GM21360 (cell line): ENCODE measurements at regions not wholly inside any gene's neighbourhood (a gene's known extent, or its start where the extent isn't known, plus 50 kb on each side); places are given as distances from the start of the nearest gene placed in this dataset.
"Not testable (repeated sequence)": the region's sequence is repeated elsewhere in the genome, so short reads cannot be mapped to it uniquely, and the experiment has no call there.

Experiments
- ATAC-seq: cut with Tn5 transposase; IDR thresholded peaks from one replicate; pipeline ENCODE4 v1.9.1; 2021; ENCODE audit warnings: mild to moderate bottlenecking, moderate library complexity; ENCODE audit not compliant: unreplicated experiment

DNA sequence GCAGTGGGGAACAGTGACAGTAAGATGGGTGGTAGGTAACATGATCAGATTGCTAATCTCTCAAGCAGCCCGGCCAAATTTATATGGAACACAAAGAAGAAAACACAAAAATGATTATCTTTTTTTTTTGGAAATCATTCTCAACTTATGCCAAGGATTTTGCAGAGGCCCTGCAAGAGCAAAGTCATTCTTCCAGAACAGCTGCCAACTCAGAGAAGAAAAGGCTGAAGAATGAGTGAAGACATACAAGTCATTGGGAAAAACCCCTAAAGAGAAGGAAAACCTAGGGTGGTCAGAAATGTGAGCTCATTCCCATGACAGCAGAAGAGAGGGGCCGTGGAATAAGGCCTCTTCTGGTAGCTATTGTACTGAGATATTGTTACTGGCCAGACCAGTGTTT, 246.7 kb downstream of the SHOX2 start:
- no peak for ATAC-seq

DNA sequence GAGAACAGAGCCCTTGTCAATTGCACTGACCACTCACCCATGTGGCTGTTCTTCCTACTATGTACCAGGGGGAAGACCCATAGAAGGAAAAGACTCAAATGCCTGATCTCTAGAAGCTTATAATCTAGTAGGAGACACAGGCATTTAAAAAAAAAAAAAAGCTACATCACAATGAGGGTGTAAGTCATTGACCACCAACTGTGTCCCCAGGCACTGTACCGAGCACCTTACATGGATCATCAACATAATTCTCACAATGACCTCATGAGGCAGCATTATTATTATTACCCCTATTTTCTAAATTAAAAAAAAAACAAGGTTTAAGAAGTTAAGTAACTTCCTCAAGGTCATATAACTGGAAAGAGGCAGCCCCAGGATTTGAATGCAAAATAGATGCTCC, 247.4 kb downstream of the SHOX2 start:
- no peak for ATAC-seq

DNA sequence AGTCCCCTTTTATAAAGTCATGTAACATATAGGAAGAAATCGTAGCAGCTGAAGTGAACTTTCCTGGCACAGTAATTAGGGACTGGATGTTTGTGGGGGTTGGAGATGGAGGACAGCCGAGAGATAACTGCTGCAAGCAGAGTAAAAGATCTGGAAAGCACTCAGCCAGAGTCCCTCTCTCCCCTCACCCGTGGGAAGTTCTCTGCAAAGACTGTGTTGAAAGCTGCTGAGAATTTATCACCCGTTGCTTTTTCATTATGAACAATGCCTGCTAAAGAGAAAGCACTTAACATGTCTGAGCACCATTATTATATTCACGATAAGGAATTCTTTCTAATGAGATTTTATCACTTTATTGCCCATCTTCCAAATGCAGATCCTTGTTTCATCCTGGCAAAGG, 248.8 kb downstream of the SHOX2 start:
- ATAC-seq: no peak

DNA sequence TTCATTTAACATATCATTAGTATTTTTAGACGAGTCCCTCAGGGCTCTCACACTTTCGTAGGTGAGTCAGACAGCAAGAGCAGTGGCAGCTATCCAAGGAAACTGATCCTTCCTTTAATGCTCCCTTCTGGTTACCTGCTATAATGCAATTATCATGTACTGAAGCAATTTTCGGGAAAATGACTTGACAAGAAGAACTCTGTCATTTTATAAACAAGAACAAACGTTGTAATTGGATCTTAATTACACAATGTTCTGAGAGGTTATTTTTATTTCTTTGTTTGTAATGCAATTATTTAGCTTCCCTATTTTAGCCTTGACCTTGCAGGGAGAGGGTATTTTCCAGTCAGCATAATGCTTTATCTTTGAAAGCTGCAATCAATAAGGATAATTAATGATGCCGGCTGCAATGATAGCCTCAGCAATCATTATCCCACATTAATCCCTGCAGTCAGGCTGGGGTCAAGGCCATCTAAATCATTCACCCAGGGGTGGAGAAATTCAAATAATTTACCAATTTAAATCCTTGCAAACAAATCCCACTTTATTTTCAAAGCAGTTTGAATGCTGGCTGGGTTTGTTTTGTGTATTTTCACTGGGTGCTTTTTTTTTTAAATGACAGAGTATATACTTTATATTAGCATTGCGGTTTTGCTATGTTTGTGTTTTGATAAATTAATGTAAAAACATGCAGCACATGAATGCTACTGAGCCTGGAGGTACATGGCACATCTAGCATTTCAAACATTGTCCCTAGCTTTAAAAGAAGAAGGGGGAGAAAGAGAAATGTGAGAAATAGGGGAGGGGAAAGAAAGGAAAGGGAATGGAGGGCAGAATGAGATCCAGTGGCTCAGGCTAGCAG, 249.9 kb downstream of the SHOX2 start:
- no peak for ATAC-seq

DNA sequence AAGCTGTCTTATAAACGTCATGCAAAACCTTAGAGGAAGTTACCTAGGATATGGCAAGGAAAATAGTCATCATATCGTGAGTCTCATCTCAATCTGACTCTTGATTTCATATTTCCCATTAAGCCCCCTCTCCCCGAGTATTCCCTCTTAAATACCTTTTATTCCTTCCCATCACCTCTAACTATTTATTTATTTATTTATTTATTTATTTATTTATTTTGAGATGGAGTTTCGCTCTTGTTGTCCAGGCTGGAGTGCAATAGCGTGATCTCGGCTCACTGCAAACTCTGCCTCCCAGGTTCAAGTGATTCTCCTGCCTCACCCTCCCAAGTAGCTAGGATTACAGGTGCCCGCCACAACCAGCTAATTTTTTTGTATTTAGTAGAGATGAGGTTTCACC, 260.4 kb downstream of the SHOX2 start:
- not testable (repeated sequence) for ATAC-seq

DNA sequence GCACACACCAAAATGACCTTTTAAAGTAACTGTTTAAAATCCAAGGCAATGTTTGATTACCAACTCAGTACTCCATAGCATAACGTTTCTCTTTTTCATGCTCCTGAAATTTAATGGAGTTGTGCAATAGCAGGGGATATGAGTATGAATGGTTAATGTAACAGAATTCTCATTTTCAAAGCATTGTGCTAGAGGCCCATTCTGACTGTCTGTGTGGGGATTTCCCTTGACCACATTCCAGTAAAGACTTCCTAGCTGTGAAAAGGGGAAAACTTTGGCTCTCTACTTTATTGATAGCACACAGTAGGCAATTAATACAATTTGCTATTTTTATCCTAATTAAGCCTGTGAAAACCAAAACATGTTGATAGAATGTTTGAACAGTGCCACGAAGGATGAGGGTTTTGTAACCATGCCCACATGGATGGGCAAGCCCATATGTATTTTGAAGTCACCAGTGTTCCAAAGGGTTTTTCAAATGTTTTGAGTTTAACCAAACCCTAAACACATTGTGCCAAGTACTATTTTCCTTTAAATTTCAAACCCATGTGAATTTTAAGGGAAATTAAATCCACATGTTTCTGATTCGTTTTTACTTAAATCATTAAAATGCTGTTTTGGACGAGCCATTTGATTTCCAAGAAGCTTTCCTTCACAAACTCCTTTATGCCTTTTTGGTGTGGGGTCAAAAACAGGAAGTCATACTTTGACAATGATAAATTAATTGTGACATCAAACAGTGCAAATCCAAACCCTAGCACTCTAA, 261.2 kb downstream of the SHOX2 start:
- ATAC-seq: no peak

DNA sequence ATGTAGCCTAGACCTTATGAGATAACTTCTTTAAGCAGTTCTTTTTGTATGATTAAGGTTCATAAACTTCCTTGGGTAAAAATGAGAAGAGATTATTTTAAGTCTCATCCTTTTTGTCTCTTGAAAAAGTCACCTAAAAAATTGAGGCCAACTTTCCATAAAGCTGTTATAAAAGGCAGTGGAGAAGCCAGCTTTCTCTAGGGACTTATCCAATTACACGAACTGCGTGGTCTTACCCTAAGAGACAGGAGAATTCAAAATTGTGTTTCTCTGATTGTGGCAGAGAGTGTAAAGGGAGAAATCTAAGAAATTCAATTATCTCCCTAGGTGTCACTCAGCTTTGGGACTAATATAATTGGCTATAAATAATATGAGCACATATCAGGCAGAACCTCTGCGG, 262.0 kb downstream of the SHOX2 start:
- no peak for ATAC-seq

DNA sequence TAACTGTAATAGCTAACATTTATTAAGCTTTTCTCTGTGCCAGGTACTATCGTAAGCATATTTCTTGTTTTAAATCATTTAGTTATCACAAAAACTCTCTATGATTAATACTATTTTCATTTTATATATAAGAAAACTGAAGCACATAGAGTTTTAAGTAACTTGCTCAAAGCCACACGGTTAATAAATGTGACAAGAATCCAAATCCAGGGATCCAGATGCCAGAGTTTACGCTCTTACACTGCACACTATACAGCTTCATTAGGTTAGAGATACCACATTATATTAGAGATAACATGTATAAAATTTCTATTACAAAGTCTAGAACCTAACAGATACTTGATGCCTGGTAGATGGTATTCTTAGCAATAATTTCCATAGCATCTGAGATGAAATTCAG, 265.2 kb downstream of the SHOX2 start:
- no peak for ATAC-seq

DNA sequence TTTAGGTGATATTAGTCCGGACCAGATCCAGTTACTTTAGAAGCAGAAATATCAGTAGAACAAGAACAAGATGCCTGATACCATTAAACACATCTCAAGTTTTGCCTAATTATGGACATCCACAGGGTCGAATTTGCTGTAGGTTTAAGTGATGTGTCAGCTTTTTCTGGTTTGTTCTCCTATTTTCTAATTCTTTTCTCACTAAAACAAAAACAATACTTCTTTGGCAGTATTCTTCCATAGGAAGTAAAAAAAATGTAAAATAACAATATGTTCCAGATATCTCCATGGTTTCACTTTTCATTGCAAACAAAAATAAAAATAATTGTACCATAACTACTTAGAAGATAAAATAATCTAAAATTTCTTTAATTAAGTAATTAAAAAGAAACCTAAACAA, 265.7 kb downstream of the SHOX2 start:
- no peak for ATAC-seq

DNA sequence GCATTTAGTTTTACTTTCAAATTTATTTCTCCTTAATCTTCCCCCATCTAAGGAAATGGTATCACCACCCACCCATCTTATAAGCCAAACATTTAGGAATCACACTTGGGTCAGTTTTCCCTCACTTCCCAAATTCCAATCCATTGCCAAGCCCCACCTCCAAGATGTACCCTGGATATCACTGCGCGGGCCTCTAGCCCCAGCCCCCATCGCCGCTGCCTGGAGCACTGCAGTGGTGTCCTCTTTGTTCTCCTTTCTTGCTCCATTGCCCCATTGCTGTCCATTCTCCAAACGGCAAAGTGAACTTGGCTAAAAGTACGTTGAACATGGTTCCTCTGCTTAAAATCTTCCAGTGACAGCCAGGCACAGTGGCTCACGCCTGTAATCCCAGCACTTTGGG, 267.8 kb downstream of the SHOX2 start:
- no peak for ATAC-seq

DNA sequence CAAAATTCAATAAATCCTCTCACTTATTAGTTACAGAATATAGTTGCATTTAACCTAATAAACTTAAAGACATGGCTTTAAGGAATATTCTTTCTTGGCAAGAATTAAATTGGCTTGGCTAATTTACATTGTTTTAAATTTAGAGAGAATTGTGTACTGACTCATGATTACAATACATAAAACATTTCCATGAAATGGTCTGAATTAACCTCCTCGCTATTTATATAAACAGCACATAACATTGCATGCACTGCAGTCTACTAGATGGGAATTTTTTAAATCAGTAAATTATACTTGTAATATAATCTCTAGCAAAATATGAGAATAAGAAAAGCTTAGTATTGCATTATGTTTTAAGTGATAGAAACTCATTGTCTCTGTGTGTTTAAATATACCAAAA, 268.9 kb downstream of the SHOX2 start:
- no peak for ATAC-seq

DNA sequence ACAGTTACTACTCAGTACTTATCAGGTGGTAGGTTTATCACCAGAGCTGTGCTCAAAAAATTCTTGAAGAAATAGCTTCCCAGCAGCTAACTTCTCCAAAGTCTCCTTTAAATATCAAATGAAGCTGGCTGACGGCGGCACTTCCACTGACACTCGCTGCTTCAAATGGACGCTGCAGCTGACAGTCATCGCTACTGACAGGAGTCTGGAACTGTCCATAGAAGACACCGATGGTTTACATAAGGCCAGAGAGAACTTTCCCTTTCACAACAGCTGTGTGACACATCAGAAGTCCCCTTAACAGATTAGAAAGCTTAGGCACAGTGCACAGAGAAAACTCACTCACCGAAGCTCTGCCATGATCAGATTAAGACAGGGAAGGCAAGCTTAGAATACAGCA, 270.2 kb downstream of the SHOX2 start:
- no peak for ATAC-seq

DNA sequence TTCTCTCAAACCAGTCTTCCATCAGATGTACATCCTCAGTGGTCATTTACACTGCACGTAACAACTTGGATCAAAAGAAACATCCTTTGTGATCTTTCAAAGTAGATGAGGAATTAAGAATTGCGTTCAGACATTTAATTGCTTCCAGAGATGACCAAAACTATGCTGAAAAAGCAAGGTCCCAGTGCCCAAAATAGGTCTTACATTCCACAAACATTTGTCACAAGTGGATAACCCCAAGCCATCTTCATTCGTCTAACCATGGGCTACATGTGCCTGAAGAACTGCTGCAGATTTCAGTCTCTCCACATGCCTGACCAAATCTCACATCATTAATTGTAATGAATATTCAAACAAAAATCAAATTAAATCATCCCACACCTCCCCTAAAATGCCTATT, 273.6 kb downstream of the SHOX2 start:
- ATAC-seq: no peak

DNA sequence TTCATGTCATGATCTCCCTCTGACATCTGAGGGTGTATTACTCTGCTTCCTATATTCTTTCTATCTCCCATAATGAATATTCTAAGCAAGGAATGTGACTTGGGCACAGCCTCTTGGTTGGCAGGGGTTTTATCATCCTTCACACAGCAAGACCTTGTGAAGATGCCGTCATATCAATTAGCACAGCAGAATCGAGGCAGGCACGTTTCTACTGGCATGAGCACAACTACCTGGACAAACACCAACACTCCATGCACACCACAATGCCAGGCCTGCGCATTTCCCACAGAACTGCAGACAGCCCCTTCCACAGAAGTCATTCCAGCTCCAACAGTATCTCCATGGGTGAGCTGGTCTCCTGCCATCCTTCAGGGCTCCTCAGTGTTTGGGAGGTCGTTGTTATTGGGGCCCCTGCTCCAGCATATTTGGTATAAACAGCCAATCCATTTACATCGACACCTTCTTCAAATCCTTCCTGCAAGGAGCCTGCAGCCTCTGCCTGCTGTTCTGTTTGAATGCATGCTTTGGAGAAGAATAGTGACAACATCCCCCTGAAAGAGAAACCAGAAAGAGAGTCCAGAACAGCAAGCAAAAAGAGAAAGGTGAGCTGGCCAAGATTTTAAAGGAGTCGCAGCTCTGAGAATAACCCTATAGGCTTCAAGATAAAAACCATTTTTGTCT, 275.5 kb downstream of the SHOX2 start:
- no peak for ATAC-seq

DNA sequence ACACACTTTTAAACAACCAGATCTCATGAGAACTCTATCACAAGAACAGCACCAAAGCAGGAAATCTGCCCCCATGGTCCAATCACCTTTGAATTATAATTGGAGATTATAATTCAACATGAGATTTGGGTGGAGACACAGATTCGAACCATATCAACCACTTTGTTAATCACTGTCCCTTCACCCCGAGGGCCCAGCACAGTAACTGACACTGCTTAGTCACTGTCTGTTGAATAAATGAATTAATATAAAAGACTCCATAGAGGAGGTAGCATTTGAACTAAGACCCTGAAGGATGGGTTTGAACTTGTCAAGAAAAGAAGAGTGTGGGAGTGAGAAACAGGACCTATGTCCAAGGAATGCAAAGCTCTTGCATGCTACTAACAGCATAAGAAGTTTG, 276.4 kb downstream of the SHOX2 start:
- no peak for ATAC-seq

DNA sequence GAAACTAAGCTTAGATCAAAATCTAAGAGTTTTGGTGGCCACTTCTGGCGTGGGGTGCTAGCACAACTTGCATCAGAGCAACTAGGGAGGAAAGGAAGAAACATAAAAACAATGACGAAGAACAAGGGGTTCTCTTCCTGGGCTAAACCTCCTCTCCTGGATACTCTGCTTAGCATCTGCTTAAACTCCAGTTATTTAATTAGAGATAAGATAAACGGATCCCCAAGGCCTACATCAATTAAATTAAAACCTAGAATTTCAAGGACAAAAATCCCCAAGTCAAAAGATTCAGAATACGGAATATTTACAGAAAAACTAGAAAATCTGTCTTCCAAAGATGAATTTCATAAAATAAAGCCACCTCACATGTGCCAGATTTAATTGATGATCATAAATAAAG, 281.9 kb downstream of the SHOX2 start:
- ATAC-seq: no peak

DNA sequence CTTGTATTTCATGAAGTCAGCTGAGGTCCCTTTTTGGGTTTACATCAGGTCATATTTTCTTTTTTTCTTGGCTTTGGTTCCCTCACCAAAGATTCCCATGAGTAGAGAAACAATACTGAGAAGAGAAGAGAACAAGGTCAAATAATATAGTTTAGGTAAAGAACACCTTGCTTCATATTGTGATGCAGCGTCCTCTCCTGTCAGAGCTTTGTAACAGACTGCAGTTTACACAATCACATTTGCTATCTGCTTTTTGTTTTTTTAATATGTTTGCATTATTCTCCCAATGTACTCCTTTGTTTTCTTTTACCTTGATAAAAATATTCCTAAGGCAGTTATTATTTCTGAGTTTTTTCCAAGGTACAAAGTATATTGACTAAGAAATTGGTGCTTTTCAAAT, 283.2 kb downstream of the SHOX2 start:
- ATAC-seq: no peak

DNA sequence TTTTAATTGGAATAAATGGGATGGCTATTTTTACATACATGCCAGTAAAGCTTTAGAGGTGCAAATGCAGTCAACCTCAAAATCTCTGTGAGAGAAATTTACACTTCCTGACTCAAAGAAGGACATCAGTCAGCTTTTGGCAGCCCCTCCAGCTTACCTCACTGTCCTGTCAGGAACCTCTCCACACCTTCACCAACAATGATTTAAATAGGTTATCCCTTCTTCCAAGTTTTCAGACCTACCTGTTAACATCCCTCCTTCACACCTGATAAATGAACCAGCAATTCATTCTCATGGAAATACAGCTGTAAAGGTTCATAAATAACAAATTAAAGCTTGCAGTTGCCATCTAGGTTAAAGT, 286.1 kb downstream of the SHOX2 start:
- no peak for ATAC-seq

DNA sequence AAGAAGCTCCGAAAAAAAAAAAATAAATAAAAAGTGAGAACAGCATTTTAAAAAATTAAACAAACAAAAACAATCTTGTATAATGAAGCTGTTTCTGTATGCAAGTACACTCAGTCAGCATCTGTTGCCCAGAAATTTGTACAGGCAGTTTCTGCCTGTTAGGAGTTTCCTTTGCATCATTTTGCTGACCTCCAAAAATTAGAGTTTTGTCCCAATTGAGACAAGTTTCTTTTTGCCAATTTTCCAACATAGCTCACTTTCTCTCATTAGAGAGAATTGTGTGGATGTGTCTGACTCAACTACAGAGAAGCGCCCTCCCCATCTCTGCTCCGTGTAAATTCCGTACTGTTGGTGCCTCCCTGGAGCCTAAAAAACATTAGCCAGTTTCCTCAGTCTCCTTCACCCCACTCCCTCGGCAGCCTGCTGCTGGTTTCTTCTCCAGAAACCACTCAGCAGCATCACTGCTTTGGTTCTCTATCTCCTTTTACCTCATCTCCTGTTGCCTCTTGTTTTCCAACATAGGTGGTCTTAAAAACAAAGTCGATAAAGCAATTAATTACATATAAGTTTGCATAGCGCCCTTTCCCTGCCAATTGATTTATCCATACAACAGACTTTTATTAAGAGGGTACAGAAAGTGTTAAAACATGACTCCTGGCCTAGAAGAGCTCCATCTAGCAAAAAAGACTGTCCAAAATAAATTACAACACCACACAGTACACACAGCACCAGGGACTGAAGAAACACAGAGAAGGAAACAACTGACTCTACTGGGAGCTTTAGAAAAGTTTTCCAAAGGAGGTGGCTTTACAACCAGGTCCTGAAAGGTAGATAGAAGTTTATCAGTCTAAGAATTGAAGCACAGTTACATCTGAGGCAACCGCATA, 286.7 kb downstream of the SHOX2 start:
- ATAC-seq: no peak

DNA sequence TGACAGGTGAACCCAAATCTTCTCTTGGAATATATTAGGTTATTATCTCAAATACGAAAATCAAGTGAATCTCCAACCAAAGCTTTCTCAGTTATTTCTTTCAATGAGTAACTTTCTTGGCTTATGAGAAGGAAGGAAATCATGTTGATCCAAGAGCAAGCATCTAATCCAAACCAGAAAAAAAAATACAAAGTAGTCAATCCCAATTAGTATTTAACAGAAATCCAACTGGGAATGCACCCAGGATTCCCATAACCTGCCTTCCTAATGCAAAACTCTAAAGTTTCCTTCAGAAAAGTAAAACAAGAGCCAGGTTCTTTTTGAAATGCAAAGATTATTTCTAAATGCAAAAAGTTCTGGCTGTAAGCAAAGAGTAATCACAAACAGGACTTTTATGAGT, 289.3 kb downstream of the SHOX2 start:
- ATAC-seq: no peak

DNA sequence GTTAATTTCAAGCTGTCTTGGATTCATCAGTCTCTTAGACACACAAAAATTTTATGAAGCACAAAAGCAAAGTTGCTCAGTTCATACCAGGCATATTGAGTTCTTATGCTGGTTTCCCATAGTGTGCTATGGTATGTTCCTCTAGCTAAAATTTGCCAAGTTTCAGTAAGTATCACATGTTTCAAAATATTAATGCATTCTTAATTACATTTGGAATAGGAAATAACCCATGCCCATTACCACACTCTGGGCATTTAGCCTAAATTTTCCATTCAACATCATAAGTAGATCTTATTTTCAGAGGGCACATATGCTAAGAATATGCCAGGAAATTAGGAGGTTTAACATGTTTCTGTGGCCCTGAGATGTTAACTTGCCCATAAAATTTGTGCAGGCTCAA, 289.9 kb downstream of the SHOX2 start:
- no peak for ATAC-seq
